ENCODE measurements at regions not wholly inside any gene's neighbourhood (a gene's known extent, or its start where the extent isn't known, plus 50 kb on each side); places are given as distances from the start of the nearest gene placed in this dataset.

DNA sequence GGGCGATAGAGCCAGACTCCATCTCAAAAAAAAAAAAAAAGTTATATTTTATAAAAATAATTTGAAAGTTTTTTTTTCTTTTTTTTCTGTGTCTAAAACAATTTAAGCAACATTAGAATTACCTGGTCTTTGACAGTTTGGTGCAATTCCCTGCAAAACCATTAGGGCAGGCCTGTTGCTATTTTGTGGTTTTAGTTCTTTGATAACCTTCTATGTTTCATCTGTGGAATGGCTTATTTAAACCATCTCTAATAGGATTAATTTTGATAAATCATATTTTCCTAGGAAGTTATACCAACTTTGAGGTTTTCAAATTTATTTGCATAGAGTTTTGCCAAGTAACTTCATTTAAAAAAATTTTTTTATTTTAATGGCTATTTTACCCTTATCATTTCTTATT, 141.2 kb upstream of the TWIST2 start:
- TF ChIP-seq, protein P1, sequence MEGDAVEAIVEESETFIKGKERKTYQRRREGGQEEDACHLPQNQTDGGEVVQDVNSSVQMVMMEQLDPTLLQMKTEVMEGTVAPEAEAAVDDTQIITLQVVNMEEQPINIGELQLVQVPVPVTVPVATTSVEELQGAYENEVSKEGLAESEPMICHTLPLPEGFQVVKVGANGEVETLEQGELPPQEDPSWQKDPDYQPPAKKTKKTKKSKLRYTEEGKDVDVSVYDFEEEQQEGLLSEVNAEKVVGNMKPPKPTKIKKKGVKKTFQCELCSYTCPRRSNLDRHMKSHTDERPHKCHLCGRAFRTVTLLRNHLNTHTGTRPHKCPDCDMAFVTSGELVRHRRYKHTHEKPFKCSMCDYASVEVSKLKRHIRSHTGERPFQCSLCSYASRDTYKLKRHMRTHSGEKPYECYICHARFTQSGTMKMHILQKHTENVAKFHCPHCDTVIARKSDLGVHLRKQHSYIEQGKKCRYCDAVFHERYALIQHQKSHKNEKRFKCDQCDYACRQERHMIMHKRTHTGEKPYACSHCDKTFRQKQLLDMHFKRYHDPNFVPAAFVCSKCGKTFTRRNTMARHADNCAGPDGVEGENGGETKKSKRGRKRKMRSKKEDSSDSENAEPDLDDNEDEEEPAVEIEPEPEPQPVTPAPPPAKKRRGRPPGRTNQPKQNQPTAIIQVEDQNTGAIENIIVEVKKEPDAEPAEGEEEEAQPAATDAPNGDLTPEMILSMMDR (IDR thresholded peaks at IDR 0.05; ENCODE audit: insufficient read depth, low read length), result no peak
- no peak for TF ChIP-seq POLR2AphosphoS5 (IDR thresholded peaks at IDR 0.05; ENCODE audit: low read depth)
- TF ChIP-seq SPI1 (IDR thresholded peaks at IDR 0.05; ENCODE audit: borderline replicate concordance, low read depth), result no peak
- TF ChIP-seq GABPA (IDR thresholded peaks at IDR 0.05; ENCODE audit: low read depth), result no peak

Measured in HL-60 (cell line).